ENCODE measurements at regions not wholly inside any gene's neighbourhood (a gene's known extent, or its start where the extent isn't known, plus 50 kb on each side); places are given as distances from the start of the nearest gene placed in this dataset.

DNA sequence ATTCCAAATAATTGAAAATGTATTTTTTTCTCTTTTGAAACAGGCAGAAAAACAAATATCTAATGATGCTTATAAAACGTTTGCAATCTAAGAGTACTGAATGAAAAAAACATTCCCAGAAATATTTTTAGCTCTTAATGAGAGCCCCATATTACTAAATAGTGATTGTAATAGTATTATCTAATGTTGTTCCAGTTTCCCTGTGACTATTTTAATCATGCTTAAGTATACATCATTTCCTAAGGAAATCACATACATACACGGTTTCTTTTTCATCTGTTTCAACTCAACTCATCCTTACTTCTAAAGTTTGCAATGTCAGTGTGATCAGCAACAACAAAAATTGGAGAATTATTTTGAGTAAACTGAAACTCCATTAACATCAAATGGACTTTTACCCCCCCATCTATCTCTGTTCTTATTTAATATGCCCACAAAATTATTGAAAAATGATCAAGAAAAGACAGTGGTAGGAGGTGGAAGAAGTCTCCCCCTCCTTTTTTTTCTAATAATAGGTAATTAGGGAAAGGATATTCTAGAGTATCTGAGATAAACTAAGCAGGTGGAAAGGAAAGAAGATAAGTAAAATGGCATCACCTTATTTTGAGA, 530.1 kb upstream of the ATP2B1 start:
- no peak overlapping the region for H3K4me3 ChIP-seq (ENCODE audit: low read depth, low read length)
- DNase-seq (ENCODE audit: low read depth), result no peak
- TF ChIP-seq, protein P1, sequence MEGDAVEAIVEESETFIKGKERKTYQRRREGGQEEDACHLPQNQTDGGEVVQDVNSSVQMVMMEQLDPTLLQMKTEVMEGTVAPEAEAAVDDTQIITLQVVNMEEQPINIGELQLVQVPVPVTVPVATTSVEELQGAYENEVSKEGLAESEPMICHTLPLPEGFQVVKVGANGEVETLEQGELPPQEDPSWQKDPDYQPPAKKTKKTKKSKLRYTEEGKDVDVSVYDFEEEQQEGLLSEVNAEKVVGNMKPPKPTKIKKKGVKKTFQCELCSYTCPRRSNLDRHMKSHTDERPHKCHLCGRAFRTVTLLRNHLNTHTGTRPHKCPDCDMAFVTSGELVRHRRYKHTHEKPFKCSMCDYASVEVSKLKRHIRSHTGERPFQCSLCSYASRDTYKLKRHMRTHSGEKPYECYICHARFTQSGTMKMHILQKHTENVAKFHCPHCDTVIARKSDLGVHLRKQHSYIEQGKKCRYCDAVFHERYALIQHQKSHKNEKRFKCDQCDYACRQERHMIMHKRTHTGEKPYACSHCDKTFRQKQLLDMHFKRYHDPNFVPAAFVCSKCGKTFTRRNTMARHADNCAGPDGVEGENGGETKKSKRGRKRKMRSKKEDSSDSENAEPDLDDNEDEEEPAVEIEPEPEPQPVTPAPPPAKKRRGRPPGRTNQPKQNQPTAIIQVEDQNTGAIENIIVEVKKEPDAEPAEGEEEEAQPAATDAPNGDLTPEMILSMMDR (IDR thresholded peaks at IDR 0.05; ENCODE audit: insufficient read depth, low read depth, low read length, missing control alignments), result no peak

DNA sequence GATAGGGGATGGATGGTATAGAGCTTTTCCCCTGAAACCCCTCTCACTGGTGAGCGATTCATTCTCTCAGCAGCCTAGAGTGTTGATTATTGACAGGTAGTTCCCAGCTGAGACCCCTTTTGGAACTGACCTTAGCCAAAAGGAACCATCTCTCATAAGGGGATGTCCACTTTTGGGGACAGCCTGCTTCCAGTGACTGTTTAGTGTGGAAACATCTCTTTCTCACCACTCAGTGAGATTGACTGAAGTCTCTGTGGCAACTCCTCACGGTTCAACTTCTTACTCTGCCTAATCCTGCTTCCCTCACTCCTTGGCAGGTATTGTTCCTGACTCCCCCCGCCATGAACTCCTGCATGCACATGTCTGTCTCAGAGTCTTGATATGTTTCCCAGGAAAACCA, 529.2 kb upstream of the ATP2B1 start:
- no peak overlapping the region for H3K4me3 ChIP-seq (ENCODE audit: low read depth, low read length)
- DNase-seq (ENCODE audit: low read depth), result no peak
- TF ChIP-seq, protein P1 (IDR thresholded peaks at IDR 0.05; ENCODE audit: insufficient read depth, low read depth, low read length, missing control alignments), result no peak

DNA sequence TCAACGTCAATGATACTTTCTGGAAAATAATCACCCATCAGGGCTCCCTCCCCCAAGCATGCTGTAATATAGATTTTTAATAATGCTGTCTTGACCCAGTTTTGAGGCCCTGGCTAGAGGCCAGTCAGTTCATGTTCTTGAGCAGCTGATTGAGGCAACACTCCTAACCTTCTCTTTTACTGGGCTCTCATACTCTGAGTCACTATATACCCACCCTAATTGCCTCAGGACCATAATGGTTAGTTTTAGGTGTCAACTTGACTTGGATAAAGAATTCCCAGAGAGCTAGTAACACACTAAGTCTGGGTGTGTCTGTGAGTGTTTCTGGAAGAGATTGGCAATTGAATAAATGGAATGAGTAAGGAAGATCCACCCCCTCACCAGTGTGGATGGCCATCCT, 527.0 kb upstream of the ATP2B1 start:
- DNase-seq (ENCODE audit: low read depth), result no peak
- no peak overlapping the region for H3K4me3 ChIP-seq (ENCODE audit: low read depth, low read length)
- TF ChIP-seq, protein P1 (IDR thresholded peaks at IDR 0.05; ENCODE audit: insufficient read depth, low read depth, low read length, missing control alignments), result no peak

DNA sequence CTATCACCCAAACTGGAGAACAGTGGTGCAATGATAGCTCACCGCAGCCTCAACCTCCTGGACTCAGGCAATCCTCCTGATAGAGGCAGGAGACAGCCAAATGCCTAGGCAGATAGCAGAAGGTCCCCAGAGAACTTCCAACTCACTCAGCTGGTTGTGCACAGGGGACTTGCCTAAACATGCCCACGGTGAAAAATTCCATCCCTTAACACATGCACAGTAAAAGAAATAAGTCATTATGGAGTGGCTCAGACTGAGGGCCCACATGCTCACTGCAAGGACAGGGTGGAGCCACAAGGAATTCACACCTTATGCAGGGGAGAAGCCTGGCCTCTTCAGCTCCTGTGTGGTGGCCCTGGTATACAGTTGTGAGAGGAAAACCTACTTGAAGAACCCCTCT, 525.8 kb upstream of the ATP2B1 start:
- TF ChIP-seq, protein P1 (IDR thresholded peaks at IDR 0.05; ENCODE audit: insufficient read depth, low read depth, low read length, missing control alignments), result no peak
- DNase-seq (ENCODE audit: low read depth), result peak; percentile 1
- H3K4me3 ChIP-seq (ENCODE audit: low read depth, low read length), result no peak overlapping the region

DNA sequence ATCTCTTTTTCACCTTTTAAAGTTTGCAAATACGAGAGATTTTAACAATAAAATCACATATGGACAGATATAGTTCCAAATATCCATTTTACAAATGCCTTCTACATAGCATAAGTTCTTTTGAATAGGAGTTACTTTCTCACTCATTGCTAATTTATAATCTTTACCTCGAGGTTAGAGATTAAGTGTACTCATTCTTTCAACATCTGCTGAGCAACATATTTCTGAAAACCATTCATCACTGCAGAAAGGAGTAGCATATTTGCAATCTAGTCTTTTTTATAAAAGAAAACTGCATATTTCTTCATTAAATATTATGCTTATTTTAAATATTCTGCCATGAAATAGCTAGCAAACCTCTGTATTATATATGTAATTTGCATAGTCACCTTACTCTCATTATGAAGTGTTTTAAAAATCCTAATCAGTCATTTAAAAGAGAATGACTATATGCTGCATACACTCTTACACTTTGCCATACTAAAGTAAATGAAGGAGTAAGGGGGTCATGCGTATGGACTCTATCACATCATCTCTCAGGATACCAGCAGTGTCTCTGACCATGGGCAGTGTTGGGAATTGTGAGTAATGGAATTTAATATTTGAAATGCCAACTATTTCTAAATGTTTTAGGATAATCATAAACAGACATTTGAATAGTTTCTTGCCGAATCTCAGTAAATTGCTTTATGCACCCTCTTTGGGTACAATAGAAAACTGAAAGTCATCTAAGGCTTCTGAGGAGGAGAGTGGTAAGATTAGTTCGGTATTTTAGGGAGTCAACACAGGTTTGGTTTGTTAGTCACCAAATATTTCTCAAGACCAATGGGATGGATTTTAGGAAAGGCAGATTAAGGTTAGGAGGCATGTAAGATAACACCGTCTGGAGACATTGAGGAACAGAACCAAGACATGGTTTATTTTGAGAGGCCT, 524.8 kb upstream of the ATP2B1 start:
- TF ChIP-seq, protein P1 (IDR thresholded peaks at IDR 0.05; ENCODE audit: insufficient read depth, low read depth, low read length, missing control alignments), result no peak
- H3K4me3 ChIP-seq (ENCODE audit: low read depth, low read length), result no peak overlapping the region
- DNase-seq (ENCODE audit: low read depth), result no peak

DNA sequence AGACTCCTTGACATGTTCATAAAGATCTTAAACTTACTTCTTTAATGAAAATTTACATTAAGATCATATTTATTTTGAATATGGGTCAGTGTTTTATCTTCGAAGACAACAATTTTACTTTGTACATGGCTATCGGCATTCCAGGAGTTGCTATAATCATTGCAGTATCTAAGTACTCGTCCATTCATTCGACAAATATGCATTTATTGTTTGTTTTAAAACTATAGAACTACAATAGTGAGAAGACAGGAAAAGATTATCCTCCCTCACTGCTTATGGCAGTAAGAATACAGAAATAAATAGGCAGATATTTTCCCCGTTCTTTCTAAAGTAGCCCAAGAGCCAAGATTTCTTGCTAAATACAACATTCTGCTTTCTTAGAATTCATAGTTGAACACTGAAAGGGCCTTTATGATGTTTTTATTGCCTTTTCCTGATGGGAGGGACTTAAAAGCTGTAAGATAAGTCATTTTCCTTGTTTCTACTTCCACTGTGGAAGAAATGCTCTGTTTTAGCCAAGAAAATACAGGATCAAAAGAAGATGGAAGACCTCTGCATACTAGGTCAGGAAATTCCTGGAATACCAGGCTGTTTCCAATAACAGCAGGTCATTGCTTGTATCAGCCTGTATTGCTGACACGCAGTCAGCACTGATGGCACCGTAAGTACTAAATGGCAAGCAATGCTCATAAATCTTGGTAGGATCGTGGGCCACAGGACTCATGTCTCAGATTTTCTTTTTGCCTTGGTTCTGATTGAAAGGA, 521.0 kb upstream of the ATP2B1 start:
- no peak for DNase-seq (ENCODE audit: low read depth)
- no peak overlapping the region for H3K4me3 ChIP-seq (ENCODE audit: low read depth, low read length)
- TF ChIP-seq, protein P1 (IDR thresholded peaks at IDR 0.05; ENCODE audit: insufficient read depth, low read depth, low read length, missing control alignments), result no peak
